CD4-positive, alpha-beta T cell (primary cell): ENCODE measurements at regions not wholly inside any gene's neighbourhood (a gene's known extent, or its start where the extent isn't known, plus 50 kb on each side); places are given as distances from the start of the nearest gene placed in this dataset.

Experiments
- ATAC-seq: fragments of 200-7000 bp; cut with Tn5 transposase; one replicate; pipeline ENCODE4 v1.10.0; 2022; ENCODE audit warnings: mild to moderate bottlenecking; ENCODE audit not compliant: poor library complexity
- CTCF ChIA-PET: fragments of 350-600 bp; sonication (Branson Sonifier 250); formaldehyde crosslinking; loops from one replicate; lab custom pipeline; 2021; ENCODE audit warnings: antibody characterized with exemption, inconsistent platforms; lab: Charles Lee
- POLR2A ChIA-PET: fragments of 350-600 bp; sonication (Branson Sonifier 250); formaldehyde crosslinking; loops from one replicate; lab custom pipeline; 2021; ENCODE audit warnings: antibody characterized with exemption, inconsistent platforms; lab: Charles Lee
- DNase-seq, 14 experiments: peaks; one replicate each; pipeline ENCODE4 v3.0.0-alpha.2; 2013 to 2020; ENCODE audit warnings: mixed read lengths in 2 of 14
- H3K27ac ChIP-seq, 2 donors: one replicate each; pipeline versions ENCODE4 v1.5.1 to v1.7.0; 2013; ENCODE audit warnings: low read length in 2 of 2, low read depth in 1 of 2, mild to moderate bottlenecking in 1 of 2
- H3K27me3 ChIP-seq, 2 experiments: 1 replicate in 1 of 2; 2 replicates in 1 of 2; pipeline versions ENCODE4 v1.6.1 to v1.7.0; 2013; ENCODE audit warnings: low read length in 2 of 2, control low read depth in 1 of 2, mild to moderate bottlenecking in 1 of 2, moderate library complexity in 1 of 2; ENCODE audit not compliant: insufficient read depth in 2 of 2, control insufficient read depth in 1 of 2
- H3K36me3 ChIP-seq: one replicate; pipeline ENCODE4 v1.6.1; 2013; ENCODE audit warnings: low read length, control low read depth; ENCODE audit not compliant: insufficient read depth
- H3K4me1 ChIP-seq: one replicate; pipeline ENCODE4 v1.6.1; 2013; ENCODE audit warnings: low read length, control low read depth; ENCODE audit not compliant: insufficient read depth
- H3K4me3 ChIP-seq: one replicate; pipeline ENCODE4 v1.5.1; 2013; ENCODE audit warnings: mild to moderate bottlenecking, low read length, moderate library complexity
- H3K9me3 ChIP-seq, 2 experiments: 1 replicate in 1 of 2; 2 replicates in 1 of 2; pipeline versions ENCODE4 v1.6.1 to v1.7.0; 2013; ENCODE audit warnings: low read length in 2 of 2, mild to moderate bottlenecking in 2 of 2, control low read depth in 1 of 2, moderate library complexity in 1 of 2; ENCODE audit not compliant: control insufficient read depth in 1 of 2, insufficient read depth in 1 of 2
- H3K27ac Mint-ChIP-seq: one replicate; pipeline ENCODE4 v1.8.0; 2020; ENCODE audit warnings: mixed read lengths
- H3K27me3 Mint-ChIP-seq: one replicate; pipeline ENCODE4 v1.8.0; 2021; ENCODE audit warnings: mixed read lengths
- H3K36me3 Mint-ChIP-seq: one replicate; pipeline ENCODE4 v1.8.0; 2021; ENCODE audit warnings: low read depth, mixed read lengths
- H3K4me1 Mint-ChIP-seq: one replicate; pipeline ENCODE4 v1.8.0; 2021; ENCODE audit warnings: low read depth, mixed read lengths
- H3K4me3 Mint-ChIP-seq: one replicate; pipeline ENCODE4 v1.8.0; 2020; ENCODE audit warnings: mild to moderate bottlenecking, mixed read lengths
- H3K9me3 Mint-ChIP-seq: one replicate; pipeline ENCODE4 v1.8.0; 2020; ENCODE audit warnings: mixed read lengths
- CTCF ChIP-seq: fragments of 200-600 bp; IDR thresholded peaks from one replicate; pipeline ENCODE4 v1.8.0; 2022; ENCODE audit warnings: antibody characterized with exemption, mild to moderate bottlenecking
- intact Hi-C, 2 experiments: fragments of 100-400 bp; cut with DNase I in 1 of 2; cut with micrococcal nuclease in 1 of 2; formaldehyde crosslinking; loops; one replicate each; pipeline versions ENCODE4 v1.15.1 to v1.9.0; 2023 to 2025; cut with DNase I, micrococcal nuclease

- CTCF ChIA-PET, result no interaction called here
- no peak overlapping the region for H3K27ac Mint-ChIP-seq
- no peaks in the 10 kb centered on the region for H3K27me3 ChIP-seq
- no peak overlapping the region for H3K27ac ChIP-seq
- no peaks in the 10 kb centered on the region for H3K4me1 ChIP-seq
- H3K36me3 ChIP-seq, result no peaks in the 10 kb centered on the region
- H3K36me3 Mint-ChIP-seq, result no peaks in the 10 kb centered on the region
- no peaks in the 10 kb centered on the region for H3K27me3 Mint-ChIP-seq
- no peaks in the 10 kb centered on the region for H3K4me1 Mint-ChIP-seq
- POLR2A ChIA-PET, result no interaction called here
- intact Hi-C loops, result no loop called here
- no peaks in the 10 kb centered on the region for H3K9me3 ChIP-seq
- DNase-seq (no peak), ATAC-seq (no peak)
- no peak overlapping the region for H3K4me3 Mint-ChIP-seq
- H3K4me3 ChIP-seq, result no peak overlapping the region
- H3K9me3 Mint-ChIP-seq, result no peaks in the 10 kb centered on the region
- TF ChIP-seq CTCF, result no peak
Observed at GRCh38 chr13:83153848-83154247, 728.4 kb downstream of the SLITRK1 start.

- no peaks in the 10 kb centered on the region for H3K4me1 ChIP-seq
- POLR2A ChIA-PET, result no interaction called here
- Mint-ChIP-seq H3K4me3 (no peak overlapping the region), H3K4me1 (no peaks in the 10 kb centered on the region), H3K9me3 (no peaks in the 10 kb centered on the region), H3K36me3 (no peaks in the 10 kb centered on the region), H3K27me3 (no peaks in the 10 kb centered on the region), H3K27ac (no peak overlapping the region)
- TF ChIP-seq CTCF, result no peak
- H3K9me3 ChIP-seq, result no peaks in the 10 kb centered on the region
- H3K27me3 ChIP-seq, result no peaks in the 10 kb centered on the region
- no peak overlapping the region for H3K4me3 ChIP-seq
- DNase-seq (no peak), ATAC-seq (no peak)
- intact Hi-C loops, result no loop called here
- no peak overlapping the region for H3K27ac ChIP-seq
- CTCF ChIA-PET, result no interaction called here
- no peaks in the 10 kb centered on the region for H3K36me3 ChIP-seq
Observed at GRCh38 chr13:83151308-83151660, 731.0 kb downstream of the SLITRK1 start.

- ChIA-PET POLR2A (no interaction called here), CTCF (no interaction called here)
- Histone ChIP-seq H3K4me1 (no peaks in the 10 kb centered on the region), H3K27ac (no peak overlapping the region), H3K4me3 (no peak overlapping the region), H3K9me3 (no peaks in the 10 kb centered on the region), H3K36me3 (no peaks in the 10 kb centered on the region), H3K27me3 (no peaks in the 10 kb centered on the region)
- no peaks in the 10 kb centered on the region for H3K9me3 Mint-ChIP-seq
- TF ChIP-seq CTCF, result no peak
- no peak for DNase-seq
- H3K27me3 Mint-ChIP-seq, result no peaks in the 10 kb centered on the region
- H3K36me3 Mint-ChIP-seq, result no peaks in the 10 kb centered on the region
- no peak overlapping the region for H3K27ac Mint-ChIP-seq
- no peak for ATAC-seq
- intact Hi-C loops, result no loop called here
- no peaks in the 10 kb centered on the region for H3K4me1 Mint-ChIP-seq
- H3K4me3 Mint-ChIP-seq, result no peak overlapping the region
Observed at GRCh38 chr13:83150616-83151307, 731.5 kb downstream of the SLITRK1 start.
